Colonic mucosa (tissue), 4 donors: ENCODE measurements at regions not wholly inside any gene's neighbourhood (a gene's known extent, or its start where the extent isn't known, plus 50 kb on each side); places are given as distances from the start of the nearest gene placed in this dataset.

Experiments used
- DNase-seq: peaks from one replicate; pipeline ENCODE4 v3.0.0-alpha.2; 2020
- H3K27ac ChIP-seq: fragments of 200-600 bp; one replicate; pipeline ENCODE4 v1.8.0; 2021
- H3K27me3 ChIP-seq: fragments of 200-600 bp; one replicate; pipeline ENCODE4 v1.8.0; 2021
- H3K36me3 ChIP-seq: fragments of 200-600 bp; one replicate; pipeline ENCODE4 v1.8.0; 2021
- H3K4me1 ChIP-seq: fragments of 200-600 bp; one replicate; pipeline ENCODE4 v1.8.0; 2021; ENCODE audit warnings: mild to moderate bottlenecking
- H3K4me3 ChIP-seq: fragments of 200-600 bp; one replicate; pipeline ENCODE4 v1.8.0; 2021
- H3K9ac ChIP-seq, 2 donors: one replicate each; pipeline ENCODE4 v1.7.0; 2013; ENCODE audit warnings: control low read depth in 2 of 2, low read depth in 2 of 2, low read length in 2 of 2
- H3K9me3 ChIP-seq: fragments of 200-600 bp; one replicate; pipeline ENCODE4 v1.8.0; 2021
- CTCF ChIP-seq: fragments of 200-600 bp; IDR thresholded peaks from one replicate; pipeline ENCODE4 v1.8.0; 2022; ENCODE audit warnings: antibody characterized with exemption, mild to moderate bottlenecking
- intact Hi-C: fragments of 100-400 bp; cut with DNase I; formaldehyde crosslinking; loops from one replicate; pipeline ENCODE4 v1.14.1; 2022
- donor health status: healthy.
- donor health status: DM: no; HTN: no; CAD: no.
- donor health status: DM: no; HTN: no; CAD: no.

- Histone ChIP-seq H3K27me3 (no peaks in the 10 kb centered on the region), H3K9ac (no peak overlapping the region), H3K36me3 (no peaks in the 10 kb centered on the region), H3K9me3 (no peaks in the 10 kb centered on the region), H3K4me3 (no peak overlapping the region), H3K27ac (no peak overlapping the region), H3K4me1 (no peaks in the 10 kb centered on the region)
- intact Hi-C loops, result no loop called here
- no peak for TF ChIP-seq CTCF
- no peak for DNase-seq
Observed at GRCh38 chr1:104733866-104734265, 984.2 kb downstream of the AMY1C start.

GRCh38 chr1:104745875-104746274 is 996.2 kb downstream of the AMY1C start:
- Histone ChIP-seq H3K4me3 (no peak overlapping the region), H3K9me3 (no peaks in the 10 kb centered on the region), H3K36me3 (no peaks in the 10 kb centered on the region), H3K9ac (no peak overlapping the region), H3K27ac (no peak overlapping the region), H3K27me3 (no peaks in the 10 kb centered on the region), H3K4me1 (no peaks in the 10 kb centered on the region)
- no peak for DNase-seq
- no peak for TF ChIP-seq CTCF
- intact Hi-C loops, result no loop called here

GRCh38 chr1:104746994-104747393 is 997.3 kb downstream of the AMY1C start:
- no peak for TF ChIP-seq CTCF
- Histone ChIP-seq H3K27me3 (no peaks in the 10 kb centered on the region), H3K9ac (no peak overlapping the region), H3K4me1 (no peaks in the 10 kb centered on the region), H3K4me3 (no peak overlapping the region), H3K36me3 (no peaks in the 10 kb centered on the region), H3K27ac (no peak overlapping the region), H3K9me3 (no peaks in the 10 kb centered on the region)
- no peak for DNase-seq
- intact Hi-C loops, result no loop called here

GRCh38 chr1:104760017-104760416 is 1010.3 kb downstream of the AMY1C start:
- no peak overlapping the region for H3K4me3 ChIP-seq
- no peaks in the 10 kb centered on the region for H3K27me3 ChIP-seq
- intact Hi-C loops, result no loop called here
- no peak overlapping the region for H3K27ac ChIP-seq
- TF ChIP-seq CTCF, result no peak
- H3K9ac ChIP-seq, result no peak overlapping the region
- H3K9me3 ChIP-seq, result no peaks in the 10 kb centered on the region
- no peak for DNase-seq
- no peaks in the 10 kb centered on the region for H3K36me3 ChIP-seq
- no peaks in the 10 kb centered on the region for H3K4me1 ChIP-seq

GRCh38 chr1:104761961-104762570 is 1012.4 kb downstream of the AMY1C start:
- H3K9ac ChIP-seq, result no peak overlapping the region
- no peak for DNase-seq
- H3K4me1 ChIP-seq, result no peaks in the 10 kb centered on the region
- TF ChIP-seq CTCF, result no peak
- no peaks in the 10 kb centered on the region for H3K9me3 ChIP-seq
- H3K27ac ChIP-seq, result no peak overlapping the region
- H3K4me3 ChIP-seq, result no peak overlapping the region
- H3K27me3 ChIP-seq, result no peaks in the 10 kb centered on the region
- intact Hi-C loops, result no loop called here
- no peaks in the 10 kb centered on the region for H3K36me3 ChIP-seq
